OCI-LY7 (cell line): ENCODE measurements at regions not wholly inside any gene's neighbourhood (a gene's known extent, or its start where the extent isn't known, plus 50 kb on each side); places are given as distances from the start of the nearest gene placed in this dataset.

Experiments used
- BruUV-seq: library from RNA; stranded (reverse); fragments of 400-500 nt; replicated peaks from 2 replicates; lab custom pipeline; 2021; lab: Mats Ljungman, UMichigan
- CTCF ChIA-PET: fragments of 300-600 bp; sonication (Branson Sonifier 250); formaldehyde crosslinking; loops from one replicate; lab custom pipeline; 2022; ENCODE audit warnings: antibody characterized with exemption; ENCODE audit not compliant: unreplicated experiment; lab: Charles Lee
- POLR2A ChIA-PET: fragments of 300-600 bp; sonication (Branson Sonifier 250); formaldehyde crosslinking; loops from one replicate; lab custom pipeline; 2022; ENCODE audit warnings: antibody characterized with exemption; lab: Charles Lee
- DNase-seq: peaks from one replicate; pipeline ENCODE4 v3.0.0-alpha.2; 2015; ENCODE audit warnings: low spot score
- H2AFZ ChIP-seq: fragments of 200-600 bp; sonication (generic), shearing (Covaris generic); 2 replicates; pipeline ENCODE4 v1.6.1; 2014; ENCODE audit warnings: mild to moderate bottlenecking, antibody characterized with exemption, low read length, moderate library complexity
- H3K27ac ChIP-seq: fragments of 200-600 bp; sonication (generic); 2 replicates; pipeline ENCODE4 v1.5.1; 2014; ENCODE audit warnings: mixed run types, low read depth, mild to moderate bottlenecking, moderate library complexity, low read length, inconsistent platforms; ENCODE audit not compliant: poor library complexity, severe bottlenecking
- H3K36me3 ChIP-seq: fragments of 200-600 bp; sonication (generic); 2 replicates; pipeline ENCODE4 v1.6.1; 2014; ENCODE audit warnings: mild to moderate bottlenecking, antibody characterized with exemption, low read length, moderate library complexity, mixed read lengths; ENCODE audit not compliant: insufficient read depth
- H3K4me1 ChIP-seq: fragments of 200-600 bp; sonication (generic); 2 replicates; pipeline ENCODE4 v1.5.1; 2014; ENCODE audit warnings: mild to moderate bottlenecking, low read length; ENCODE audit not compliant: insufficient read depth, poor library complexity, severe bottlenecking
- H3K4me2 ChIP-seq: fragments of 200-600 bp; sonication (generic); 2 replicates; pipeline ENCODE4 v1.6.1; 2014; ENCODE audit warnings: mild to moderate bottlenecking, low read length
- H3K4me3 ChIP-seq: fragments of 200-600 bp; sonication (generic); 2 replicates; pipeline ENCODE4 v1.5.1; 2014; ENCODE audit warnings: mild to moderate bottlenecking, low read depth, low read length; ENCODE audit not compliant: poor library complexity, severe bottlenecking
- H3K79me2 ChIP-seq: fragments of 200-600 bp; sonication (generic); 2 replicates; pipeline ENCODE4 v1.6.1; 2016; ENCODE audit warnings: low read depth, mild to moderate bottlenecking, low read length, moderate library complexity, mixed read lengths; ENCODE audit not compliant: insufficient read depth
- H3K9me2 ChIP-seq: fragments of 200-600 bp; sonication (generic); 2 replicates; pipeline ENCODE4 v1.6.1; 2016; ENCODE audit warnings: mild to moderate bottlenecking, low read length, mixed read lengths; ENCODE audit not compliant: insufficient read depth
- H3K9me3 ChIP-seq: fragments of 200-600 bp; sonication (generic); 2 replicates; pipeline ENCODE4 v1.6.1; 2014; ENCODE audit warnings: mild to moderate bottlenecking, mixed run types, low read length, mixed read lengths
- H4K20me1 ChIP-seq: fragments of 200-600 bp; sonication (generic); 2 replicates; pipeline ENCODE4 v1.6.1; 2014; ENCODE audit warnings: mild to moderate bottlenecking, antibody characterized with exemption, low read length, moderate library complexity, mixed read lengths; ENCODE audit not compliant: insufficient read depth
- EZH2phosphoT487 ChIP-seq: fragments of 200-600 bp; sonication (generic); IDR thresholded peaks from 2 replicates; pipeline ENCODE4 v1.6.1; 2018; ENCODE audit warnings: low read depth, borderline replicate concordance, mild to moderate bottlenecking, mixed run types, antibody characterized with exemption, low read length, moderate library complexity, mixed read lengths
- intact Hi-C: fragments of 100-400 bp; cut with micrococcal nuclease; formaldehyde crosslinking; loops from one replicate; pipeline ENCODE4 v1.10.0; 2022; ENCODE audit not compliant: unreplicated experiment
- TF ChIP-seq, protein P1 (sequence below): fragments of 200-600 bp; sonication (generic); conservative IDR thresholded peaks from 2 replicates; pipeline ENCODE4 v1.5.1; 2014; ENCODE audit warnings: mild to moderate bottlenecking, antibody characterized with exemption, low read length, moderate library complexity, mixed read lengths

DNA sequence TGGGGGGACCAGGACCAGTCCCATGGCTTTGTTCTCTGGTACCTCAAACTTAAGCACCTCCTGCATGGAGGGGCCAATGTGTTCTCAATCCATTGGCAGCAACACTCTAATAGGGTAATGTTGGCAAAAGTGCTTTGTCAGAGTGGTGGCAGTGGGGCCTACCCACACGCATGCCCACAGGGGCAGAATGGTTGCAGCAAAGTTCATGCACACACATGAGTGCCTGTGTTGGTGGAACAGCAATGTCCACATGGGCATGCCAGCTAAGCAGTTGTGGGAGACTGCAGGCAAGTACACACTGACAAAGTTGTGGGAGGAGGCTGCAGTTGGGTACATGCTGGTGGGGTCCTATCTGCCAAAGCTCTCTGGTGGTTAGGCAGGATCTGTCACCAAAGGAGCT lies 645.2 kb downstream of the ZNF385D start:
- Histone ChIP-seq H3K4me2 (no peak overlapping the region), H3K4me1 (no peaks in the 10 kb centered on the region), H4K20me1 (no peaks in the 10 kb centered on the region), H3K27ac (no peak overlapping the region), H3K36me3 (no peaks in the 10 kb centered on the region), H3K9me3 (no peaks in the 10 kb centered on the region), H3K79me2 (no peaks in the 10 kb centered on the region), H2AFZ (no peak overlapping the region), H3K9me2 (no peaks in the 10 kb centered on the region), H3K4me3 (no peak overlapping the region)
- no peak for DNase-seq
- intact Hi-C loops = no loop called here
- ChIA-PET CTCF (no interaction called here), POLR2A (no interaction called here)
- no peak for TF ChIP-seq EZH2phosphoT487
- TF ChIP-seq, protein P1, sequence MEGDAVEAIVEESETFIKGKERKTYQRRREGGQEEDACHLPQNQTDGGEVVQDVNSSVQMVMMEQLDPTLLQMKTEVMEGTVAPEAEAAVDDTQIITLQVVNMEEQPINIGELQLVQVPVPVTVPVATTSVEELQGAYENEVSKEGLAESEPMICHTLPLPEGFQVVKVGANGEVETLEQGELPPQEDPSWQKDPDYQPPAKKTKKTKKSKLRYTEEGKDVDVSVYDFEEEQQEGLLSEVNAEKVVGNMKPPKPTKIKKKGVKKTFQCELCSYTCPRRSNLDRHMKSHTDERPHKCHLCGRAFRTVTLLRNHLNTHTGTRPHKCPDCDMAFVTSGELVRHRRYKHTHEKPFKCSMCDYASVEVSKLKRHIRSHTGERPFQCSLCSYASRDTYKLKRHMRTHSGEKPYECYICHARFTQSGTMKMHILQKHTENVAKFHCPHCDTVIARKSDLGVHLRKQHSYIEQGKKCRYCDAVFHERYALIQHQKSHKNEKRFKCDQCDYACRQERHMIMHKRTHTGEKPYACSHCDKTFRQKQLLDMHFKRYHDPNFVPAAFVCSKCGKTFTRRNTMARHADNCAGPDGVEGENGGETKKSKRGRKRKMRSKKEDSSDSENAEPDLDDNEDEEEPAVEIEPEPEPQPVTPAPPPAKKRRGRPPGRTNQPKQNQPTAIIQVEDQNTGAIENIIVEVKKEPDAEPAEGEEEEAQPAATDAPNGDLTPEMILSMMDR = no peak
- BruUV-seq = no TSS peak

DNA sequence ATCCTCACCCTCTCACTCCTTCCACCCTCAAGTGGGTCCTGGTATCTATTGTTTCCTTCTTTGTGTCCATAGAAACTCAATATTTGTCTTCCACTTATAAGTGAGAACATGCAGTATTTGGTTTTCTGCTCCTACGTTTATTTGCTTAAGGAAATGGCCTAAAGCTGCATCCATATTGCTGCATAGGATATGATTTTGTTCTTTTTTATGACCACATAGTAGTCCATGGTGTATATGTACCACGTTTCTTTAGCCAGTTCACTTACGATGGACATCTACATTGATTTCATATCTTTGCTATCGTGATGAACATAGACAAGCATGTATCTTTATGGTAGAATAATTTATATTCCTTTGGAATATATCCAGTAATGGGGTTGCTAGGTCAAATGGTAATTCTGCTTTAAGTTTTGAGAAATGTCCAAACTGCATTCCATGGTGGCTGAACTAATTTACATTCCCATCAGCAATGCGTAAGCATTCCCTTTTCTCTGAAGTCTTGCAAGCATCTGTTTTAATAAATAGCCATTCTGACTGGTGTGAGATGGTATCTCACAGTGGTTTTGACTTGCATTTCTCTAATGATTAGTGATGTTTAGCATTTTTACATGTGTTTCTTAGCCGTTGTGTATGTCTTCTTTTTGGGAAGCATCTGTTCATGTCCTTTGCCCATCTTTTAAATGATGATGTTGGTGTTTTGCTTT lies 650.2 kb downstream of the ZNF385D start:
- Histone ChIP-seq H3K9me3 (no peaks in the 10 kb centered on the region), H4K20me1 (no peaks in the 10 kb centered on the region), H3K36me3 (no peaks in the 10 kb centered on the region), H3K4me3 (no peak overlapping the region), H3K4me1 (no peaks in the 10 kb centered on the region), H3K4me2 (no peak overlapping the region), H3K27ac (no peak overlapping the region), H3K9me2 (no peaks in the 10 kb centered on the region), H3K79me2 (no peaks in the 10 kb centered on the region), H2AFZ (no peak overlapping the region)
- DNase-seq = no peak
- BruUV-seq = no TSS peak
- POLR2A ChIA-PET = interaction anchor here (0.7 kb wide), 1 partner anchor 15 kb away, joined by 3 read pairs; no protein-coding TSS in a partner anchor
- TF ChIP-seq, protein P1 = no peak
- no peak for TF ChIP-seq EZH2phosphoT487
- CTCF ChIA-PET = no interaction called here
- intact Hi-C loops = no loop called here

DNA sequence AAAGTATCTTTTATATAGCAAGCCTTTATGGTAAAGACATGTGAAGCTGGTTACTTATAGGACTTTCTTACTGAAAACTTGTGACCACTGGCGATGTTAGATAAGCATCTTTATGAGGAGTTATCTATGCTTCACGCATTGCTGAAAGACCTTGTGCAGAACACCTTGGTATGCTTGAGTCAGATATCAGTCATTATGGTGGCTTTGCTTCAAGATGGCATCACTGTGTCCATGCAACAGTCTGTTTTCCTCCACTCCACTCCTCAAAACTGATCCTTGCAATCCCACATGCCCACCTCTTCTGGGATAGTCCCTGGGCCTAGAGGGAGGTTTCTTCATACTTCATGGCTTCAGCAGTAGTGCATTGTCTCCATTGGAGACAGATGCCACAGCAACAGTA lies 656.3 kb downstream of the ZNF385D start:
- TF ChIP-seq, protein P1 = no peak
- TF ChIP-seq EZH2phosphoT487 = no peak
- Histone ChIP-seq H3K4me3 (no peak overlapping the region), H4K20me1 (no peaks in the 10 kb centered on the region), H3K79me2 (no peaks in the 10 kb centered on the region), H3K4me2 (no peak overlapping the region), H3K27ac (no peak overlapping the region), H3K9me2 (no peaks in the 10 kb centered on the region), H2AFZ (no peak overlapping the region), H3K4me1 (no peaks in the 10 kb centered on the region), H3K9me3 (no peaks in the 10 kb centered on the region), H3K36me3 (no peaks in the 10 kb centered on the region)
- DNase-seq = no peak
- intact Hi-C loops = no loop called here
- BruUV-seq = no TSS peak
- ChIA-PET CTCF (no interaction called here), POLR2A (no interaction called here)
